PC-9 (cell line): ENCODE measurements at regions not wholly inside any gene's neighbourhood (a gene's known extent, or its start where the extent isn't known, plus 50 kb on each side); places are given as distances from the start of the nearest gene placed in this dataset.

Experiments
- CTCF ChIP-seq: fragments of 200-600 bp; sonication (generic); conservative IDR thresholded peaks from 2 replicates; pipeline ENCODE4 v1.6.1; 2017; ENCODE audit warnings: mixed run types, antibody characterized with exemption, mild to moderate bottlenecking, moderate library complexity
- EZH2 ChIP-seq: fragments of 200-600 bp; sonication (generic); IDR thresholded peaks from 2 replicates; pipeline ENCODE4 v1.8.0; 2017; ENCODE audit warnings: antibody characterized with exemption, low read depth

GRCh38 chr16:26791169-26791568, 275.6 kb upstream of the C16orf82 start:
- TF ChIP-seq CTCF = no peak
- TF ChIP-seq EZH2 = no peak
